Cerebellar nuclear complex (tissue), 1 donor: ENCODE measurements at regions not wholly inside any gene's neighbourhood (a gene's known extent, or its start where the extent isn't known, plus 50 kb on each side); places are given as distances from the start of the nearest gene placed in this dataset.

Source experiments
- DNase-seq, 2 experiments: peaks; one replicate each; lab custom pipeline; 2025; lab: John Stamatoyannopoulos, UW

DNA sequence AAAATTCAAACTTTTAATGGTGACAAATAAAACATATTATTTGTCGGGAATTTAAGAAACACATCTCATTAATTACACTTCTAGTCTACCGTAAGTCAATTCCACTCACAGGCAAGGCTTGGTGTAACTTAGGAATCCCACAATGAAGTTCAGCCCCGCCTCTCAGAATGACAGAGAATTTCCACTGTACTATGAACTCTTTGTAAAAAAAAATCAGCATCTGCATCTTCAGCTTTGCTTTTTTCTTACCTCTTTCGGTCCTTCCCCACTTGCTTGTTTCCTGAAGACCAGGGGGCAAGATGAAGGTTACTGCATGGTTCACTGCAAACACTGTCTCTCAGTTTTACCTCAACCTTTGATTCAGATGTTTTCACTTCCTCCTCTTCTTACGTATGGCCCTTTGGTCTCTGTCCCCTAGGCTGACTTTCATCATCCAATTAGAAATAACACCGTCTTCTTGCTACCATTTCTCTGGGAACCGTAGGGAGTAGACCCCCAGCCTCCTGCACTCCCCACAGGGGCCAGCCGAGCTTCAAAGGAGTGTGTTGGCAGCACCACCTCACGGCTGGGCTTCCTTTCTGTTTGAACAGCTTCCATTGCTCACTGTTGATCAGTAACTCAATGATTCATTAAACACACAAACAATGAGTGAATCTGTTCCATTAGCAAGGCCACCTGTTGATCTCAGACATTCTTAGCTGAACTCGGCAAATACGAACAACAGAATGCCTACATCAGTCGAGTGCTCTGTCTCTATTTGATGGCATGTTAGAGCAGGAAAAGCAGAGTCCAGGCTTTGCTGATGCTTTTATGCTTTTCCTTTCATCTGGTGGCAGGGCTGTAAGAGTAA lies 343.0 kb downstream of the BMP4 start:
- no peak for DNase-seq

- no peak for DNase-seq
Observed at GRCh38 chr14:53610947-53611346, 345.7 kb downstream of the BMP4 start.

DNA sequence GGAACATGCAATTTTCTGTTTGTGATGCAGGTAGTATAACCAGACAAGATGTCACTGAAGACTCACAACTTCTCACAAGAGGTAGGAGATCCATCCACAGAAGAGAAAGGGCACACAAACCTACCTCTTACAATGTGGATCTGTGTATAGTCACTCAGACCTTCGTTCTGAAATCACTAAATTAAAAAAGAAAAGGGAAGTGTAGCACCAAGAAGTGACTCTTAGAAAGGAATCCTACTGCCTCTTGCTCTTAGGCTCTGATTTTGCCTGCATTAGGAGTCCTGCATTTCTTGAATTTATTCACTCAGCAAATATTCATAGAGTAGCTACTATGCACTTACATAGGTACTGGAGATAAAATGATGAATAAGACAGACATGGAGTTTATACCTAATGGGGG lies 347.6 kb downstream of the BMP4 start:
- no peak for DNase-seq

DNA sequence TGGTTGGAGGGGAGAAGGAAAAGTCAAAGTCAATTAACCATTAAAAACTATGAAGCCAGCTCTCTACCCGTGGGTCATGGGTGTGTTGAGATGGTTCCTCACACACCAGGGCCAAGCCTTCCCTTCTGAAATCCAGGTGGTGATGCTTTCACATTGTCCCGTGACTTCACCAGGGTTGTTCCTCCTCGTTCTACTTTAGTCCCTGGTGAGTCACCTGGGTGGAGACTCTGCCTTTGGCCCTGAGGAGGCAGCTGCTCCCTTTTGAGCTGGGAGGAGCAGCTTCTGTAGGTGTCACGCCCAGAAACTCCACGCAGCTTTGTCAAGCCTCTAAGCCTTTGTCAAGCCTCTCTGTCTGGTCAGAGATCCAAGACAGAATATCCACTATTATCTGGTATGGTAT lies 348.3 kb downstream of the BMP4 start:
- DNase-seq, result no peak

DNA sequence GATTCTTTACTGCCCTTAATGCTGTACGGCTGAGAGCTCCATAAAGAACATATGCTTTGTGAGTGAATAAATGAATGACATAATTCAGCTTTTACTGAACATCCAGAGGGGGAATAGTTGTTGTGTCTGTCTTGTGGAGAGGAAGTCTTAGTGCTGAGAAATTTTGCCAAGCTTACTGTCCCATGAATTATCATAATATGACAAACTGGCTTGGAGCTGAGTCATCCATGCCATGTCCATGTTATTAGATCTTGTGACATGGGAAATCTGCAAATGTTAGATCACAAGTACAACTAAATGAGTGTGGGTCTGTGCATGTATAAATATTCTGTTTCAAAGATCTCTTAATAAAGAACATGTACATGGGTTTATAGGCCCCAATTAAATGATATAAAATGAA lies 350.4 kb downstream of the BMP4 start:
- DNase-seq, result no peak

GRCh38 chr14:53605562-53605961 lies 351.1 kb downstream of the BMP4 start:
- DNase-seq, result no peak

- DNase-seq, result no peak
Observed at GRCh38 chr14:53603994-53604393, 352.6 kb downstream of the BMP4 start.

- DNase-seq, result no peak
Observed at GRCh38 chr14:53601409-53601808, 355.2 kb downstream of the BMP4 start.

DNA sequence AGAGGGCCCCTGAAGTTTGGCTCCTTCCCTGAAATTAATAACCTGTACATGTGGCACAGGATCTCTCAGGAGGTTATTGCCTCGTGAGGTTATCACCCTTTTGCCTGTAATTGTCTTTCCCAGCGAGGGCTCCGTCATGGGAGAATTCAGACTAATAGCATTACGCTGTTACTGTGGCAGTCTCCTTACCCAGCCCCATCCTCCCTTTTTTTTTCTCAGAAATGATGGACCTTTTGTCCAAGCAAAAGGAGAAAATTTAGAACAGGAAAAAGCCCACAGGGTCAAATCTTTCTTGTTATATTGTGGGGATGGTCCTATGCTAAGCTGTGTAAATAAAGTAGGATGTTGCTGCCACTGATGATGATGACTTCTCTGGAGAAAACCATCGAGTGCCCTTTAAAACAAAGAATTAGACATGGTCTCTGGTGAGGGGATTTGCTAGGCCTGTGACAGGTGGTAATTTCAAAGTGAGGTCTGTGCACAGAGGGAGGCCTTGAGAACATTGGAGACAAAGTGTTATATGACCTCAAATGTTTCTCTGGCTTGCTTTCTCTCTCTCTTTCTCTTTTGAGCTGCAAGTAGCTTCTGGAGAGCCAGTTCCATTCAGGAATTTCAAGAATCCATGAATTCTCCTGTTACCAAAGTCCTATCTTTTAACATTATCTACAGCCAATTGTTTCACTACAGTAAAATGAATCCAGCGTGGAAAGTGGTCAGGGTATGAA lies 357.2 kb downstream of the BMP4 start:
- no peak for DNase-seq

DNA sequence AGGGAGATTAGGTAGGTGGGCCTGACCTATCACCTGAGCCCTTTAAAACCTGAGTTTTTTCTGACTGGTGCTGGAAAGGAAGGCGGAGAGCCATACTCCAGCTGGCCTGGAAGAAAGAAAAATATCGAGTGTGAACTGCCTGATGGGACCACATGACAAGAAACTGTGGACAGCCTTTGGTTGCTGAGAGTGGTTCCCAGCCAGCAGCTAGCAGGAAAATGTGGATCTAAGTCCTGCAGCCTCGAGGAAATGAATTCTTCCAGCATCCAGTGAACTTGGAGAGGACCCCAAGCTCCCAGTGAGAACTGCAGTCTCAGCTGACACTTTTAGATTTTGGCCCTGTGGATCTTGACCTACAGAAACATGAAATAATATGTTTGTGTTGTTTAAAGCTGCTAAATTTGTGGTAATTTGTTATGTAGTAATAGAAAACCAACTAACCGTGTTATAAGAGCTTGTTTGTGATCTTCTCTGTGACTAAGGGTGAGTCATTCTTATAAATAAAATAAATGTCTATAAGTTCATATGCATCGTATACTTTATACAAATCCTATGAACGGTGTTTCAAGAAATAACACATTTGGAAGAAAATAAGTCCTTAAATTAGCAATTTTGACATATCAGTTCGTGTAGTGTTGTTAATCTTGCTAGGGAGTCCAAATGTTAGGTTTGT lies 359.6 kb downstream of the BMP4 start:
- DNase-seq, result no peak

DNA sequence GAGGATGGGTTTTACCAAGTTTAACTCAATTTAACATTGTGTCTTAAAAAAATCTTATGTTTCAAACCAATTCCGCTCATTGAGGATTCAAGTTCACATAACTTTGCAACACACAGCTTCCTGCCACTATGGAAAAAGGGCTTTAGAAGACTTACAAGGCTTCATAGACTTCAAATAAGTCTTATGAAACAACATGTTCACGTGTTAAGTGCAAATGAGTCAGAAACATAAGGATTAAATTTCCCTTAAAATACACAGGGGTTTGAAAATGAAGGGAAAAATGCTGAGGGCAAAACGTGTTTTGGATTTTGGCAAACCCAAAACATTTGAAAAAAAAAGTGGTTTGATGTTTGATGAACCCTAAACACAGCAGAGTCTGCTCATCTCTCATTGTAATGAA lies 364.8 kb downstream of the BMP4 start:
- DNase-seq, result no peak

GRCh38 chr14:53581504-53581903 lies 375.1 kb downstream of the BMP4 start:
- DNase-seq, result no peak

DNA sequence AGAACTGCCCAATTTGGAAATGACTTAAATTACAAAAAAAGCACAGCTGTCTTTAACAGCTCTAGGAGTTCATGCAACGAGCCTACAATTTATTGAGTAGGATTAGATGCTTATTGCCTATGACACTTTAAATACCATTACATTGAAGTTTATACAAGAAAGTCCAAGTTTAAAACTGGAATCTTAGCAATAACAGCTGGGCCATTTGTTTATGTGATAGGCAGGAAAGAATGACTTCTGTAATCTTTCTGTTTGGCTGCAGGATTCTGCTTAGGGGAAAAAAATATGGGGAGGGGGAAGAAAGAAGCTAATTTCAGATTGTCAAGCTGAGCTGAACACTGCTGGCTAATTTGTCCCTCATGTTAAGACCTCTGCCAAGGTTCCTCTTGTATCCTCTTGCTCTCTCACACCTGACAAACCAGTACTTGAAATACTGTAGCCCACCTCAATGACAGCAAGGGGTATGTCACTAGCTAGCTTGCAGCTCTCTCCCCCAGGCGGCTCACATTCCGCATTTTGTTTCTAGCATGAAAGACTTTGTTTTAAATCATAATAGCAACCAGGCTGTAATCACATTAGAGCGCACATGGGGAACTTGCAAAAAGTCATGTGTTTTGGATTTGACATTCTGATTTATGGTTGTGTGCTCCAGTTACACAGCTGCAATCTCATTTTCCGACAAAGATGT lies 384.8 kb downstream of the BMP4 start:
- DNase-seq, result no peak

DNA sequence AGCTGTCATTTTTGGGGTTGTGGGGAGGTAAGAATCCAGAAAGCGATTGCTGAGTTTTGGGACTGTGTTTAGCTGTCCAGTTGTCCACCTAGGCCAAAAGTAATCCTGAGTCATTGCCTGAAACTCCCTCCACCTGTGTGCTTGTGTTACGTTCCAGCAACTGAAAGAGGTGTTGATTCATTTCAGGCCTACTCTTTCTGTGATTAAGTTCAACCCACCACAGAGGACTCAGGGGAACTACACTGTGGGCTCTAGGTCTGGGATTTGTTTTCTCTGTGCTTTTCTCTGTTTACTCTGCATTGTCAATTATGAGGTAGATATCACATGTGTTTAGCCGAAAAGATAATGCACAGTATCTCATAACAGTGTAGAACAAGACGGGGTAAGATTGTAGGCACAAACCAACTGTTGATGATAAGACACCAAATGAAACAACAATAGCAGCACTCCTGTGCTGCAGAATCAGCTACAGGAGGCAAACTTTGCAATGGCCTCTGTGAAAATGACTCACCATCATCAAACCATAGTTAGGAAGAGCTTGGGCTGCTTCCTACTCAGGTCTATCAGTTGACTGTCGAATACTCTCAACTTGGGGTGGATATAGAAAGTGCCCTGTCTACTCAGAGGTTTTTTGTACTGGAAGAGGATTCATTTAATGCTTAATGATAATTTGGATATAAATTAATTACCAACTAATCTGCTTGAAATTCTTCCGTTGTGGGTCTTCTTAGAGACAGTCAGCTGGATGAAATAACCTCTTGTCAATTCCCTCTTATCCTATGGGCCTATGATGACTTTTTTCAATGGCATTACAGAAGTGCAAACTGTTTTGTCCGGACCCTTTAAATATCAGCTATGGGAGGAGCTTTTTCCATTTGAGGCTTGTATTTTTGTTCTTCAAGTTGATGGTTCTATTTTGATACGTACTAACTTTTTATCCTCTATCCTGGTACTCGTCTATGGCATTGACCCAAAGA lies 385.9 kb downstream of the BMP4 start:
- no peak for DNase-seq

GRCh38 chr14:53569446-53569845 lies 387.2 kb downstream of the BMP4 start:
- DNase-seq, result no peak

DNA sequence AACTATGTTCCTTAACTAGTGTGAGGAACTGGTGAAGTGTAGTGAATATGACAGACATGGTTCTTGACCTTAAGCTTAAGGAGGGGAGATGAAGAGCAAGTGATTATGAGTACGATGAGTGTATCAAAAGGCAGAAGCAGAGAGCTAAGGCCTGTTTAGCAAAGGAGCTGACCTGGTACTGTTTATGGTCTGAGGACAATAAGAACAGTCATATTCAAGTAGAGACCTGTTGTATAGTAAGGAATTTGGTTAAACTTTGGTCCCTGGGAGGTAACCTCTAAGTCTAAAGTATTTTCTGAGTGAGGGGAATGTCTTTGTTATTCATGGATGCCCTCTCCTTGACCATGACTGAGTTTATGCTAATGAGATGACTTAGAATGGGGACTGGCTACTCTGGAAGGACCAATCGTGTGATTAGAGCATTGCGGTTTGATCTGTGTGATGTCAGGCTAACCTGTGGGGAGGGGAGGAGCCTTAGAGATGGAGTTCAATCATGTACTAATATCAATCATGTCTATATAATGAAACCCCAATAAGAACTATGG lies 389.3 kb downstream of the BMP4 start:
- no peak for DNase-seq

GRCh38 chr14:53564870-53565269 lies 391.8 kb downstream of the BMP4 start:
- no peak for DNase-seq

GRCh38 chr14:53563628-53564027 lies 393.0 kb downstream of the BMP4 start:
- DNase-seq, result no peak

DNA sequence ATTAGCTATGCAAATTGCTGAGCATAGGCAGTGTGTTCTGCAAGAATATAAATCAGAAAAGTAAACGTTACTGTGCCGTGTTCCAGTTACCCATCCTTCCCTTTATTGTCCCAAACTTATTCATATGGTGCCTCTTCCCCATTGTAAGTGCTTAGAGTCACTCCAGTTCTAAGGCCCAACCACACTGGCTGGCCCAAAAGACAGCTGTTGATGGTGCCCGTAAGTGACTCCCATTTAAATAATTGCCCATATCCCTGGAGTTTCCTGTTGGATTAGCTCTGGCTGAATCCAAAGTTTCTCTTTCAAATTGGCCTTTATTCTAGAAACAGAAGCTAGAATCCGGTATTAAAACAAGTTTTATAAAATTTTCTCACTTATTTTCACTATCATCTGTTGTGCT lies 400.1 kb upstream of the DDHD1 start:
- DNase-seq, result no peak

DNA sequence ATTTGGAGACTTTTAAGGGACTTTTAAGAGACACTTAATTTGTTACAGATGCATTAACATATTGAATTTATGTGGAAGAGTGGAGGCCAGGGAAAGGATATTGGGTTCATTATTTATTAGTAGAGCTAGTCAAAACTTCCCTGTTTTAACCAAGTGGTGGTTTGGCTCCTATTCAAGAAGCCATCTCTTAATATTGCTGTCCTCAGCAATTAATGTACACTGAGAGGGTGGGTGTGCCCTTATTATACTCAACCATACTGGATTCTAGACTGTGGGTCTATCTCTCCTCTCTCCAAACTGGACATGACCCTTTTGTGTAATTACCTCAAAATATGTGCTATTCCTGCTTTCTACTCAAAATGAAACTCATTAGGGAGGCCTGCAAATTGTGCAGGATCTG lies 398.7 kb upstream of the DDHD1 start:
- no peak for DNase-seq

DNA sequence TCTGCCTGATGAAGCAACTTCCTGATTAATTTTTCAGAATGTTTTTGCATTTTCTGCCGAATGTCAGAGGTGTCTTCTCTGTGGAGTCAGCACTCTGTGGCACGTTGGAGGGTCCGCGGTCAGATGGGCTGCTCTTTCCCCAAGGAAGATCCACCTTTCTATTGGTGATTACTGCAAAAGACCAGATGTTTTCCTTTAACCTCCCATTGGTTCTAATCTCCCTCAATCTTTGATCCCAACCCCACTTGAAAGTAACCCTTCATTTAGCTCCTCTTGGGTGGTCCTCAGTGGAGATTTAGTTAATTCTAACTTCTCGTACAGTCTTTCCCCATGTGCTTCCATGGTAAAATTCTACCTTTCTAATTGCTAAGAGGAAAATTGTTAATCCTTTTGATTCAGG lies 397.7 kb upstream of the DDHD1 start:
- DNase-seq, result no peak
